ENCODE measurements at regions not wholly inside any gene's neighbourhood (a gene's known extent, or its start where the extent isn't known, plus 50 kb on each side); places are given as distances from the start of the nearest gene placed in this dataset.
"Not testable (repeated sequence)": the region's sequence is repeated elsewhere in the genome, so short reads cannot be mapped to it uniquely, and the experiment has no call there.

DNA sequence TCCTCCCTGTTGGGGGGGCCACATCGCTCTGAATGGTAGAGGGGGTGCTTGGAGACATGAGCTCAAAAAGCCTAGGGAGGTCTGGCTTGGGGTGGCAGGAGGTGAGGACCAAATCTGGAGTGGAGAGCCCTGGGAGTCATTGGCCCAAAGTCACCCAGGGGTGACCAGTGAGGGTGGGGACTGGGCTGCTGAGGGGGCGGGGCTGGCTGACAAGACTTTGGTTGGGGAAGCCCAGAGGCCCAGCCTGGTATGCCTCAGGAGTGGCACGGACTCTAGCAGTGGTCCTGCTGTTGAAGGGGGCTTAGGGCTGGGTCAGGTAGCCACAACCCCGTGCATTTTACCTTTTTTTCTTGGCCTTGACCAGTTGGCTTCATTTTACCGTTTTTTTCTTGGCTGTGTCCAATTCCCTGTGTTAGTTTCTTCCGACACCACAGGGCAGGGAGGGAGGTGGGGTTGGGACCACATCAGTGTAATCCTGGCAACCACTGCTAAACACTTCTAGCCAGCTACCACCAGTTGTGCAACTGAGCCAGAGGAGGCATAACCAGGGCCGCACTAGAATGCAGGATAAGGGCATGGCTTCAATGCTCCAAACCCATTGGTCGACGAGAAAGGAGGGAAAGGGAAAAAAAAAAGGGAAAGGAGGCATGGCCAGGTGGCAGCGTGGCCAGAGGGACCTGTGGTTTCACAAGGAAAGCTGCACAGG is 105.3 kb upstream of the C2CD4B start:
- no peak overlapping the region for H3K4me3 ChIP-seq (ENCODE audit: low read depth, low read length)

DNA sequence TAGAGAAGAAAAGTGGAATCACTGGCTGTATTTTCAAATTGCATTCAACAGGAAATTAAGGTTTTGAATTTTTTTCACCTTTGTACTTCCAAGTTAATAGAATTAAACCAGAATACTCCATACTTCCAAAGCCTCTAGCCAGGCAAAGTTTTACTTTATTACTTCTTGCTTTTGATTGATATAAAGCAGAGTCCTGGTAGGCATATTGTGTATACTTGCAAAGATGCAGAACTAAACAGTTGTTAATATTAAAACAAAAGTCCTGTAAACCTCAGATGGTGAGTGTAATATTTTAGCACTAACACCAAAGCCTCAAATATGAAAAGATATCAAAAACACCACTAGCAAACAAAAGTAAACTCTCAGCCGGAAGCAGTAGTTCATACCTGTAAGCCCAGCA is 107.2 kb upstream of the C2CD4B start:
- H3K4me3 ChIP-seq (ENCODE audit: low read depth, low read length), result no peak overlapping the region

DNA sequence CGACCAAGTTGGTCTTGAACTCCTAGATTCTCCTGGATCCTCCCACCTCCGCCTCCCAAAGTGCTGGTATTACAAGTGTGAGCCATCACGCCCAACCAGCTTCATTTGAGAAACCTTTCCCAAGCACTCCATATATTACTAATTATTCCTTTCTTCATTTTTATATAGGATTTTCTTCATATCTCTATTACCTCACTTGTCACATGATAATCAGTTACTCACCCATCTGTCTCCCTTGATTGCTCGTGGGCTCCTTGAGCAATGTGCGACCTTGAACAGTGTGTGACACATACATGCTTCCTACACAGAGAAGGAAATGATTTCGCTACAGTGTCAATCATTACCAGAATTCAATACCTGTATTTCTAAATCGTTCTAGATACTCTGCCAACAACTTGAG is 110.7 kb upstream of the C2CD4B start:
- H3K4me3 ChIP-seq (ENCODE audit: low read depth, low read length), result no peak overlapping the region

DNA sequence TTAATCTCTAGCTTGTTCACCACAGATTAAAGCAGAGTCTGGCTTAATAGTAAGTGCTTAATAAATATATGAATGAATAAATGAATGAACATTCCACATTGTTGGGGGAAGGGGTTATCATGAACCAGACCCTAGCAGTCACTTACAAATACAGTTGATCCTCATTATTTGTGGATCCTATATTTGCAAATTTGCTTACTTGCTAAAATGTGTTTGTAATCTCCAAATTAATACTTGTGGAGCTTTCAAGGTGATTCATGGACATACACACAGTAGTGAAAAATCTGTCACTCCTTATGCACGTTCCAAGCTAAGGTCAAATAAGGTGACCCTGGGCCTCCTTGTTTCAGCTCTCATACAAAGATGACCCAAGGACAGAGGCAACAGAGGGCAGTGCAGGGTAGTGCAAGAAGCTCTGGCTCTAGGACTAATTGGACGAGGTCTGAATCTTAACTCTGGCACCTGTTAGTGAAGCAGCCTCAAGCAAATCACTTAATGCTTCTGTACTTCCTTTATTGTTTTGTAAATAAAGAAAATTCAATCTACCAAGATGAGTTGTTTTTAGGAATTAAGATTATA is 112.8 kb upstream of the C2CD4B start:
- H3K4me3 ChIP-seq (ENCODE audit: low read depth, low read length), result no peak overlapping the region

DNA sequence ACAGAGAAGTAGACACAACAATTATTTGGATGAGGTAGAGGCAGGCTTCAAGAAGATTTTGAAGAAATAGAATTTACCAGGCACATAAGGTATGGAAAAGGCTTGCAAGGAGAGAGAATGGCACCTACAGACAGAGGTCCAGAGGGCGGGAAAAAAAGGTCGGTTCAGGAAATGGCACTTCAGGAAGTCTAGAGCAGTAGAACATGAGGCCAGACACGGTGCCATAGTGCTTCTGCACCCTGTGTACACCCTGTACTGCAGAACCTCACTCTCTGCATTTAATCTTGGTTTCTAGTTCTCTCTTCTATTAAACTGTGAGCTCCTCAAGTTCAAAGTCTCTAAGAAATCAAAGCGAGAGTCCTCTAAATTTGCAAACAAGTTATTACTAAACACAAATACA is 113.4 kb upstream of the C2CD4B start:
- H3K4me3 ChIP-seq (ENCODE audit: low read depth, low read length), result no peak overlapping the region

DNA sequence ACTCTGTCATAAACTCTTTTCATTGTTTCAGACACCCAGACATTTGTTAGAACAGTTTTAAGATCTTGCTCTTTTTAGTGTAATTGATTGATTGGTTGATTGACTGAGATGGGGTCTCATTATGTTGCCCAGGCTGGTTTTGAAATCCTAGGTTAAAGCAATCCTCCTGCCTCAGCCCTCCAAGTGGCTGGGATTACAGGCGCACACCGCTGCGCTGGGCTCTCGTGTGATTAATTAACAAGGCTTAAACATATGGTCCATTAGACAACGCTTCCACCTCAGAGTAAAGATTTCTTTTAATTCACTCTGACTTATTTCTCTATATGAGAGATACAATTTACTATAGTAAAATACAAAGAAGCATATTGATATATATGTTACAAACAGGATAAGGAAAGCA is 114.0 kb upstream of the C2CD4B start:
- no peak overlapping the region for H3K4me3 ChIP-seq (ENCODE audit: low read depth, low read length)

DNA sequence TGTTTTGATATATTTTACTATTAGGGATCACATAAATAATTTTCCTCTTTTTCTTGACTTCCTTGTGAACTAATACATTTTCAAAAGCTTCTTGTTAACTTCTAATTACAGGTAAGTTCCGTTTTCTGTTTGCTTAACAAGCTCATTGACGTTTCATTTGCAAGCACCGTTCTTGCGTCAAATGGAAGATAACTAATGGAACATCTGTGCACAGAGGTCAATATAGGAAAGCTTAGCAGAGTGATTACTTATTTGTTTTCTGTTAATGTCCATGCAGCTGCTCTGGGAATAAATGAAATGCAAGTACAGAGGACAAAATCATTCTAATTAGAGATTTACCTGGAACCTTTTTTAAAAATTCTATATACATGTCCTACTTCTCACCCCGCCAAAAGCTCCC is 115.5 kb upstream of the C2CD4B start:
- H3K4me3 ChIP-seq (ENCODE audit: low read depth, low read length), result no peak overlapping the region

DNA sequence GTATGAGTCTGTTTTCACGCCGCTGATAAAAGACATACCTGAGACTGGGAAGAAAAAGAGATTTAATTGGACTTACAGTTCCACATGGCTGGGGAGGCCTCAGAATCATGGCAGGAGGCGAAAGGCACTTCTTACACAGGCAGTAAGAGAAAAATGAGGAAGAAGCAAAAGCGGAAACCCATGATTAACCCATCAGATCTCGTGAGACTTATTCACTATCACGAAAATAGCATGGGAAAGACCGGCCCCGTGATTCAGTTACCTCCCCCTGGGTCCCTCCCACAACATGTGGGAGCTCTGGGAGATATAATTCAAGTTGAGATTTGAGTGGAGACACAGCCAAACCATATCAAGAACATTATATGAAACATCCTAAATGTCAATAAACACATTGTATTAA is 116.7 kb upstream of the C2CD4B start:
- H3K4me3 ChIP-seq (ENCODE audit: low read depth, low read length), result not testable (repeated sequence)

DNA sequence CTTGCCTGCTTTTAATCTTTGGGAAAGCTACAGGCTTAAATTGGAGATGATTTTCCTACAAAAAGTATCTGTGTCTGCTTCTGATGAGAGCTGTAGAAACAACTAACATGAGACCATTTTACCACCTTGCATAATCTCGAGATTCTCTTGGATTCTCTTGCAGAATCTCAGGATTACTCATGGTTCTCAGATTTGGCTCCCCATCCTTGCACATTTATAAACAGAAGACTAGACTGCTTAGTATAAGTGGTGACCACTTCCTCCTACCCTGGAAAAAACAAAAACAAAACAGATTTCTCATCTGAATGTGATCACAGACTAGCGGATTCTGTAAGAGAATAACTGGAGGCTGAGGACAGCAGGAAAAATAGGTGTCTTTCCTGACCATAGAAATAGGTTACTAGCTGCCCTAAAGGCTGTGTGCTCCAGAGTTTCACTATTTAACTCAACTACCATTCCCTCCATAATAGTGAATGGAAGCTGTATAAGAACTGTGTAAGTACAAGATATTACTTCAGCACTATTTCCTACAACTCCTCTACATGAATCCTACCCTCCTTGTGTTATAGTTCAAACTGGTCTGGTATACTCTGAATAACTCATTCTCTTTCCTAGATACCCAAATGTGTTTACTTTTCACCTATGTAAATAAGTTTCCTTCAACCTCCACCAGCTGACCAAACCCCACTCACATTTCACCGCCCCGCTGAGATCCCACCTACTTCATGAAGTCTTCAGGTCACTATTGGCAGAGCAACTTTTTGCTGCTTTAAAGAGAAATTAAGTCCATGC is 122.2 kb upstream of the C2CD4B start:
- H3K4me3 ChIP-seq (ENCODE audit: low read depth, low read length), result no peak overlapping the region

DNA sequence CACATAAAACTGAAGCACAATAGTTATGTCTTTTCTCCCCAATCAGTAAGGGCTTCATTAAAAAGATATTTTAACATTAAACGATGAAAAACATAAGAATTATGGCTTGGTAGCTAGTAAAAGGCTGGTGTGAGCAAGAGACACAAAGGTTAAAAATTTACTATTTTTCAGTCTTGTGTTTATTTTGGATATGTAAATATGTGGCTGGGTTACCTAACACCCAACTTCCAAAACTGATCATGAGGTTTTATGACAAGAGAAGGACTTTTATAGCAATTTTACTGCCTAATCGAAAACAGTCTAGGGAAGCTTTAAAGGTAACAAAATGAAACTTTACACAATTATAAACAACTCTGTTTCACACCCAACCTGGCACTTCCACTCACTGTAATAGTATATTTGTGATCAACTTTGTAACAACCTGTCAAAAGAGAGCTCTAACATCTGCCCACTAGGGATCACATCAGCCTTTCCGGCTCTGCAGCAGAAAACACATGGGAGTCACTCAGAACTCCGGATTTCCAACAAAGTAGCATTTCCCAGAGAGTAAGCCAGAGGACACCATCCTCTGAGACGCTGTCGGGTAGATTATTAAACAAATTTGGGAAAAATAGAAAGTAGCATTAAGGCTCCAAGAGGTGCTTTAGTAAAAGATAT is 123.4 kb upstream of the C2CD4B start:
- H3K4me3 ChIP-seq (ENCODE audit: low read depth, low read length), result no peak overlapping the region

DNA sequence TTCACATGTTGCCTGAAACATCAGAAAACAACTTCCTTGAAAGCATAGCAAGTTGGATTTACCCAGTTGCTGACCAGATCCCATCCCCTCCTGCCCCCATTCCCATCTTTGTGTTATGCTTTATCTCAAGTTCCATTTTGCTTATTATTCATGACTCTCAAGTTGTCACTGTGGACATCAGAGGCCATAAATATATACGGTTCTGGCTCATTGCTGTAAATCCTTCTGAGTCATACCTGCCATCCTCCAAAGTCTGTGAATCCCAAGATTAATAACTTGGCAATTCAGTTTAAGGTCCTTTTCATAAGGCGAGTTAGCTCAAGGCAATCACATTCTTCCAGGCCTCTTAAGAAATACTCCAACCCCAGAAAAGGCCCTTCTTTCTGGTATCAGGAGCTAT is 126.2 kb upstream of the C2CD4B start:
- no peak overlapping the region for H3K4me3 ChIP-seq (ENCODE audit: low read depth, low read length)

DNA sequence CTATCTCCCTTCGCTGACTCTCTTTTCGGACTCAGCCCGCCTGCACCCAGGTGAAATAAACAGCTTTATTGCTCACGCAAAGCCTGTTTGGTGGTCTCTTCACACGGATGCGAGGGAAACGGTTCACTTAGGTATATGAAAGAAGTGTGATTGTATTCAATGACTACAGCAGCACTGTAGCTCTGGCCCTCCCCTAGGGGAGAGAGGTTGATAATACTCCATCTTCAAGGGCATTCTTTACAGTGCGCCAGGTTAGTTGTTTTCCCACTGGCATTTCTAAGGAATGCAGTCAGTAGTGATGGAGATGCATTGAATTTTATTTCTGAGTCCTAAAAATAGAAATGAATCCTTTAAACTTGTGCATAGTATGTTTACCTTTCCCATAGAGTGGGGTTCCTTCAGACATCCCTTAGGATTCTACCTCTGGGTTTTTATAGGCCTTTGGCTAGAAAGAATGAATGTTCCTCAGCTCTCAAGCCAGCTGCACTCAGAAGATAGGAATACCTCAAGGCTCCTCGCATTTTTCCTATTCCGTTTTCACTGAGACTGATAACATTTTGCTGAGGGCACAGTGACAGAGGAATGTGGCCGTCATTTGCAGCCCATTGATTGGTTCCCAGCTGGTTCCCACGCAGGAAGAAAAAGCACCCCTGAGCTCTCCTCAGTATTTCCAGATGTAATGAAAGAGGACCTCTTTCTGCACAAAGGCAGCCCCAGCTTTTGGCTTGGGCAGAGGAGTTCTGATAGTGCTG is 131.8 kb upstream of the C2CD4B start:
- H3K4me3 ChIP-seq (ENCODE audit: low read depth, low read length), result no peak overlapping the region

DNA sequence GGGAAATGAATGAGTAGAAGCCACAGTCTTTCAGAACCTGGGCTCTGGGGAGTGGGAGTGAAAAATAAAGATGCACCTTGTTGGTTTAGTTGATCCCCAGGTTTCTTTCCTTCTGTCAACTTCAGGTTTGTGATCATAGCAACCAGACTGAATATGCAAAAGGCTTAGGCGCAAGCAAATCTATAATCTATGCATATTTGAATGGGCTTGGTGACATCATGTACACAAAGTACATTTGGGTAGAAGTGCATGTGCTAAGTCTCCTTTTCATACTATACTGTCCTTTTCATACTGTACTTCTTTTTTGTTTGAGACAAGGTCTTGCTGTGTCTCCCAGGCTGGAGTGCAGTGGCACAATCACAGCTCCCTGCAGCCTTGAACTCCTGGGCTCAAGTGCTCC is 132.4 kb upstream of the C2CD4B start:
- H3K4me3 ChIP-seq (ENCODE audit: low read depth, low read length), result no peak overlapping the region

DNA sequence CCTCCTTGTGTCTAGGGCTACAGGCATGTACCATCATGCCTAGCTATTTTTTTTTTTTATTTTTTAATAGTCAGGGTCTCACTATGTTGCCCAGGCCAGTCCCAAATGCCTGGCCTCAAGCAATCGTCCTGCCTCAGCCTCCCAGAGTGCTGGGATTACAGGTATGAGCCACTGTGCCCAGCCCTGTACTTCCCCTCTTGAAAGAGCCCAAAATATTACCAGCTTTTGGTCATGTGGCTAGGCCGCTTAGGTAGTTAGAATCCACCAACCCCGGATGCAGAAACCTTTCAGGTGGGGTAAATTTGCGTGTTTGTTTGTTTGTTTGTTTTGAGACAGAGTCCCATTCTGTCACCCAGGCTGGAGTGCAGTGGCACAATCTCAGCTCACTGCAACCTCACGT is 132.8 kb upstream of the C2CD4B start:
- no peak overlapping the region for H3K4me3 ChIP-seq (ENCODE audit: low read depth, low read length)

DNA sequence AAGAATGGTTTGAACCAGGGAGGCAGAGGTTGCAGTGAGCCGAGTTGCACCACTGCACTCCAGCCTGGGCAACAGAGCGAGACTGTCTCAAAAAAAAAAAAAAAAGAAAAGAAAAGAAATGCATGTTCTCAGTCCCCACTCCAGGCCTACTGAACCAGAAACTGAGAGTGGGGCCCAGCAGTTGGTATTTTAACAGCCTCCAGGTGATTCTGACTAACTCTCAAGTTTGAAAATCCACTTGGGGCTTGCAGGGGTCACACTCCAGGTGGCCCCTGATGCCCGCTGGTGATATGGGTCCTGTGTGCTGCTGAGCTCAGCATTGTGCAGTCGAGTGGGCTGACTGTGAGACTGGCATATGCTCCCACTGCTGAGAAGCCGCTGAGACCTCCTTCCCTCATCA is 133.7 kb upstream of the C2CD4B start:
- H3K4me3 ChIP-seq (ENCODE audit: low read depth, low read length), result no peak overlapping the region

DNA sequence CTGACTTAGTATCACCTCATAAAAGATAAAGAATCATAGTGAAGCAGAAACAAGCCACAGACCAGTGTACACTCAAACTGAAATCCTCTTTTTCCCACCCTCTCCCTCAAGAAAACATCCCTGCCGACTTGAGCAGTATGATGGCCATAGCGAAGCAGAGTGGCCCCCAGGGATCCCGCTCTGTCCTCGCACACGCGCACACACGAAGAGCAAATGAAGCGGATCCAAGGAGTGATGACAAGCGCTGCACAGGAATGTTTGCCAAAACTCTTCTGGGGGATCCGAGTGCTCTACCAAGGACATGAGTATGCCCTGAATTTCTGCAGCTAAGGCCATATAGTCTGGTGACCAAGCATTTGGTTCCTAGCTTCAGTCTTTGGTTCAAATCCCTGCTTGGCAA is 134.5 kb upstream of the C2CD4B start:
- H3K4me3 ChIP-seq (ENCODE audit: low read depth, low read length), result no peak overlapping the region

DNA sequence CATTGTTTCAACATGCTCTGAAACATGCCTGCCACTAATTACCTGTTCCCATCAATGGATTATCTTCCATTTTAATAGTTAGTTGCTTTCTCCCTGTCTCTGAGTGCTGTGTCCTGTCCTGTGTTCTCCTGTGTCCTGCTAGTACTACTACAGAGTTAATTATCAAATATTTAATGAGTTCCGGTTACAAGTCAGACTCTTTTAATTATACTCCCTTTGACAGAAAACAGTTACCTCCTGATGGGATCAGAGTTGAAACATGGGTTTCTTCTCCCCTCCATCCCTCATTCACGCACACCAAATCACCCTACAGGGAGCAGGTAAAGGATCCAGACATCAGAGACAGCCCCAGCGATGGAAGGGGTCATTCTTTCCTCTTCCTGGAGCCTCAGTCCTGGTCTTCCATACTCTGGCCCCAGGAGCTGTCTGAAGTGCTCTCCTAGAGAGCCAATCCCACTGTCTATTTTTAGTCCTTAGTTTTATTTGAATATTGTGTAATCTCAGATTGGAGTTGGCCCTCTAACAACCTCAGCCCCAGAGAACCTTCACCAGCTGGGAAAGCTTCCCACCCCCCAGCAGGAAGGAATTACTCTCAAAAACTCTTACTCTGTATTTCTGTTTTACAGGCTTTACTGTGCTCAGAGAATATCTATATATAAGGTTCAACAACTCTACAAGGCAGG is 137.0 kb upstream of the C2CD4B start:
- H3K4me3 ChIP-seq (ENCODE audit: low read depth, low read length), result no peak overlapping the region

DNA sequence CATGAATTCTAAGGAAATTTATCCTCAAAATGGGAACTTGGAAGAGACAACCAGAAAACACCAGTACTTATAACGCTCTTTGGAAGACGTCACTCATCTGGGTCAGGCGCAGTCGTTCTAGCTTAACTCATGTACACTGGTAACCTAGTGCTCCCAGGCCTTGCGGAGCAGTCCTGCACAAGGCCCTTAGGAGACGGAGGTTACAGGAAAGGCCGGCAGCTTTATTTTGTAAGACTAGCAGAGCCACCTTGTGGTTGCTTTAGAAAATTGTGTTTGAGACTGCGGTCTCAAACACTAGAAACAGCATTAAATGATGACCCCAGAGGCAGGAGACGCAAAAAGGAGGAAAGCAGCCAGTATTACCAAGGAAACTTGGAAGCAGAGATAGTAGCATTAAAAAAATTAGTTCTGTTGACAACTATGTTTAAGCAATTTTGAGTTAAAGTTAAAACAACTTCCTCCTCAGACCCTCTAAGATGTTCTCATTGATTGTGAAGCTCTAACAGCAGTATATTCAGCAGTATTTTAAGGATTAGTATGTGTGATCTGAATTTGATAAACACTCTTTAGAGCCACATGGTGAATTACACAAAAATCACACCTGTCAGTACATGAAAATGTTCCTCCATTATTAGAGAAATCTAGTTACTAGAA is 141.9 kb upstream of the C2CD4B start:
- no peak overlapping the region for H3K4me3 ChIP-seq (ENCODE audit: low read depth, low read length)

DNA sequence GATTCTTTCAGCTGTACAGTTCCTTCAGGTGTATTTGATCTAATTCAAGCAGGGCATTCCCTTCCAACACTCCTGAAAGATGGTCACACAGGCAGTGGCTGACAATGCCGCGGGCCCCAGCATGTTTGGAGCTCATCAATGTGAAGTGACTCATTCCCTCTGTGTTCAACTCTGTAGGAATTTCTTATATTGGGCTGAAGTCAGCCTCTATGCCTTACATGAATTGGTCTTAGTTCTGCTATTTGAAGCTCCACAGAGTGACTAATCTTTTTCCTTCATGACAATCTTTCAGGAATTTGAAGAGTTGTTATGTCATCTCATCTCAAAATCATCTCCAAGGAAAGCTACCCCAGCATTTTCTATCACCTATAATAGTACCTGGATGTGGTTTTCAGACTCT is 142.5 kb upstream of the C2CD4B start:
- no peak overlapping the region for H3K4me3 ChIP-seq (ENCODE audit: low read depth, low read length)
